Lung microvascular endothelial cell (primary cell): ENCODE measurements at regions not wholly inside any gene's neighbourhood (a gene's known extent, or its start where the extent isn't known, plus 50 kb on each side); places are given as distances from the start of the nearest gene placed in this dataset.
"Not testable (repeated sequence)": the region's sequence is repeated elsewhere in the genome, so short reads cannot be mapped to it uniquely, and the experiment has no call there.

ENCODE experiments used
- DNase-seq, 2 donors: peaks; one replicate each; pipeline versions ENCODE4 v3.0.0 to v3.0.0-alpha.2; 2010; ENCODE audit warnings: low read depth in 2 of 2

GRCh38 chr6:26720663-26721218 is 61.2 kb upstream of the ZNF322 start:
- DNase-seq, result not testable (repeated sequence)

GRCh38 chr6:26730019-26730766 is 70.6 kb upstream of the ZNF322 start:
- DNase-seq, result not testable (repeated sequence)

- DNase-seq, result not testable (repeated sequence)
Observed at GRCh38 chr6:26734776-26735472, 75.4 kb upstream of the ZNF322 start.

GRCh38 chr6:26739811-26740210 is 80.3 kb upstream of the ZNF322 start:
- no peak for DNase-seq

- DNase-seq, result peak in 1 of 2 donors; percentile 33
Observed at GRCh38 chr6:26743157-26743821, 83.7 kb upstream of the ZNF322 start.

- no peak for DNase-seq
Observed at GRCh38 chr6:26743941-26744699, 84.6 kb upstream of the ZNF322 start.

- not testable (repeated sequence) for DNase-seq
Observed at GRCh38 chr6:26744837-26745282, 85.3 kb upstream of the ZNF322 start.

GRCh38 chr6:26745964-26746363 is 86.4 kb upstream of the ZNF322 start:
- not testable (repeated sequence) for DNase-seq

GRCh38 chr6:26749126-26749758 is 89.7 kb upstream of the ZNF322 start:
- DNase-seq, result not testable (repeated sequence)

GRCh38 chr6:26749759-26750126 is 90.2 kb upstream of the ZNF322 start:
- DNase-seq, result not testable (repeated sequence)

- no peak for DNase-seq
Observed at GRCh38 chr6:26754212-26754611, 94.7 kb upstream of the ZNF322 start.

- not testable (repeated sequence) for DNase-seq
Observed at GRCh38 chr6:26754801-26755200, 95.3 kb upstream of the ZNF322 start.

- DNase-seq, result peak in 1 of 2 donors; percentile 13
Observed at GRCh38 chr6:26756067-26756805, 96.7 kb upstream of the ZNF322 start.

- not testable (repeated sequence) for DNase-seq
Observed at GRCh38 chr6:26766203-26766902, 106.8 kb upstream of the ZNF322 start.

GRCh38 chr6:26770941-26771666 is 111.6 kb upstream of the ZNF322 start:
- not testable (repeated sequence) for DNase-seq

GRCh38 chr6:26773414-26773813 is 113.9 kb upstream of the ZNF322 start:
- not testable (repeated sequence) for DNase-seq

GRCh38 chr6:26780563-26780962 is 121.0 kb upstream of the ZNF322 start:
- not testable (repeated sequence) for DNase-seq

- DNase-seq, result not testable (repeated sequence)
Observed at GRCh38 chr6:26795474-26796307, 136.1 kb upstream of the ZNF322 start.
